Omental fat pad (tissue), 3 donors: ENCODE measurements at regions not wholly inside any gene's neighbourhood (a gene's known extent, or its start where the extent isn't known, plus 50 kb on each side); places are given as distances from the start of the nearest gene placed in this dataset.

Source experiments
- ATAC-seq: fragments of 150-250 bp; one replicate; pipeline ENCODE4 v1.9.1; 2016; ENCODE audit warnings: mild to moderate bottlenecking, moderate library complexity; ENCODE audit not compliant: low FRiP score
- DNase-seq: peaks from one replicate; pipeline ENCODE4 v3.0.0-alpha.2; 2019; ENCODE audit warnings: low spot score
- CTCF ChIP-seq, 3 donors: fragments of 450-650 bp; IDR thresholded peaks; one replicate each; pipeline ENCODE4 v1.5.1; 2016 to 2017; ENCODE audit warnings: antibody characterized with exemption in 3 of 3, mild to moderate bottlenecking in 3 of 3, moderate library complexity in 2 of 3

GRCh38 chr10:62726142-62726541 lies 78.4 kb upstream of the ADO start:
- DNase-seq: no peak
- ATAC-seq: no peak
- no peak for TF ChIP-seq CTCF (IDR thresholded peaks at IDR 0.05)

GRCh38 chr10:62726638-62727037 lies 77.9 kb upstream of the ADO start:
- no peak for ATAC-seq

GRCh38 chr10:62727934-62728333 lies 76.6 kb upstream of the ADO start:
- DNase-seq: no peak
- TF ChIP-seq CTCF (IDR thresholded peaks at IDR 0.05): no peak
- no peak for ATAC-seq

More at GRCh38 chr10:62726638-62727037, 77.9 kb upstream of the ADO start:
- DNase-seq: no peak
- no peak for TF ChIP-seq CTCF (IDR thresholded peaks at IDR 0.05)

GRCh38 chr10:62728479-62728878 lies 76.0 kb upstream of the ADO start:
- ATAC-seq: no peak
- no peak for DNase-seq
- no peak for TF ChIP-seq CTCF (IDR thresholded peaks at IDR 0.05)

- no peak for DNase-seq
- ATAC-seq: no peak
- TF ChIP-seq CTCF (IDR thresholded peaks at IDR 0.05): no peak
Measured at GRCh38 chr10:62732841-62733653, 71.5 kb upstream of the ADO start.

- ATAC-seq (no peak), DNase-seq (no peak)
- TF ChIP-seq CTCF (IDR thresholded peaks at IDR 0.05): no peak
Measured at GRCh38 chr10:62733654-62734293, 70.7 kb upstream of the ADO start.
